WTC11 (cell line): ENCODE measurements at regions not wholly inside any gene's neighbourhood (a gene's known extent, or its start where the extent isn't known, plus 50 kb on each side); places are given as distances from the start of the nearest gene placed in this dataset.

Source experiments
- ATAC-seq: fragments of 200-7000 bp; cut with Tn5 transposase; 2 replicates; pipeline ENCODE4 v1.10.0; 2021; ENCODE audit warnings: mild to moderate bottlenecking, moderate library complexity
- CTCF ChIA-PET: fragments of 300-600 bp; sonication (Branson Sonifier 250); formaldehyde crosslinking; loops from one replicate; lab custom pipeline; 2021; ENCODE audit warnings: antibody characterized with exemption; lab: Charles Lee
- POLR2A ChIA-PET: fragments of 350-600 bp; sonication (Branson Sonifier 250); formaldehyde crosslinking; loops from one replicate; lab custom pipeline; 2021; ENCODE audit warnings: antibody characterized with exemption; lab: Charles Lee
- DNase-seq: peaks from one replicate; pipeline ENCODE4 v3.0.0; 2021; ENCODE audit warnings: low spot score
- H3K27ac Mint-ChIP-seq: 2 replicates; pipeline ENCODE4 v1.8.0; 2021; ENCODE audit warnings: mixed read lengths
- H3K27me3 Mint-ChIP-seq: 2 replicates; pipeline ENCODE4 v1.8.0; 2021; ENCODE audit warnings: low read depth, mild to moderate bottlenecking, moderate library complexity, mixed read lengths
- H3K36me3 Mint-ChIP-seq: 2 replicates; pipeline ENCODE4 v1.8.0; 2021; ENCODE audit warnings: mixed read lengths
- H3K4me1 Mint-ChIP-seq: 2 replicates; pipeline ENCODE4 v1.8.0; 2022; ENCODE audit warnings: mixed read lengths
- H3K4me3 Mint-ChIP-seq: 2 replicates; pipeline ENCODE4 v1.8.0; 2021; ENCODE audit warnings: mild to moderate bottlenecking, moderate library complexity, mixed read lengths
- H3K9me3 Mint-ChIP-seq: 2 replicates; pipeline ENCODE4 v1.8.0; 2021; ENCODE audit warnings: mixed read lengths
- ATF6 ChIP-seq: sonication (generic); formaldehyde crosslinking; IDR thresholded peaks from 2 replicates; pipeline ENCODE4 v1.8.1; 2023; ENCODE audit warnings: mild to moderate bottlenecking, missing genetic modification reagents
- CREB1 ChIP-seq: sonication (generic); formaldehyde crosslinking; IDR thresholded peaks from 2 replicates; pipeline ENCODE4 v1.8.0; 2023; ENCODE audit warnings: mild to moderate bottlenecking, missing genetic modification reagents
- FOXJ3 ChIP-seq: sonication (generic); formaldehyde crosslinking; IDR thresholded peaks from 2 replicates; pipeline ENCODE4 v1.9.0; 2021; ENCODE audit warnings: missing genetic modification reagents, mild to moderate bottlenecking, borderline replicate concordance
- FOXK1 ChIP-seq: sonication (generic); formaldehyde crosslinking; IDR thresholded peaks from 2 replicates; pipeline ENCODE4 v1.8.0; 2022; ENCODE audit warnings: mild to moderate bottlenecking, moderate library complexity, missing genetic modification reagents
- FOXP1 ChIP-seq: sonication (generic); formaldehyde crosslinking; IDR thresholded peaks from 2 replicates; pipeline ENCODE4 v1.8.0; 2022; ENCODE audit warnings: missing genetic modification reagents, mild to moderate bottlenecking, moderate library complexity, borderline replicate concordance
- GRHL2 ChIP-seq: fragments of 250-450 bp; sonication (Bioruptor Pico); IDR thresholded peaks from 2 replicates; pipeline ENCODE4 v1.8.0; 2022; ENCODE audit warnings: mild to moderate bottlenecking, moderate library complexity; ENCODE audit not compliant: insufficient replicate concordance, severe bottlenecking
- TCF7 ChIP-seq: sonication (generic); formaldehyde crosslinking; IDR thresholded peaks from 2 replicates; pipeline ENCODE4 v1.8.0; 2022; ENCODE audit warnings: mild to moderate bottlenecking, low read depth, missing genetic modification reagents, moderate library complexity
- ZBTB43 ChIP-seq: sonication (generic); formaldehyde crosslinking; IDR thresholded peaks from 2 replicates; pipeline ENCODE4 v1.8.1; 2023; ENCODE audit warnings: mild to moderate bottlenecking, missing genetic modification reagents
- ZMAT4 ChIP-seq: fragments of 250-450 bp; sonication (Bioruptor Pico); IDR thresholded peaks from 2 replicates; pipeline ENCODE4 v1.9.0; 2021; ENCODE audit warnings: mild to moderate bottlenecking
- ZNF317 ChIP-seq: sonication (generic); formaldehyde crosslinking; IDR thresholded peaks from 2 replicates; pipeline ENCODE4 v1.8.1; 2023; ENCODE audit warnings: low read depth, mild to moderate bottlenecking, moderate library complexity, missing genetic modification reagents, borderline replicate concordance
- ZNF512 ChIP-seq: sonication (generic); formaldehyde crosslinking; IDR thresholded peaks from 2 replicates; pipeline ENCODE4 v1.8.1; 2022; ENCODE audit warnings: missing genetic modification reagents, borderline replicate concordance
- ZSCAN18 ChIP-seq: fragments of 250-450 bp; sonication (Bioruptor Pico); IDR thresholded peaks from 2 replicates; pipeline ENCODE4 v2.1.2; 2022; ENCODE audit warnings: mild to moderate bottlenecking, moderate library complexity
- TF ChIP-seq, protein P1 (sequence below): fragments of 250-450 bp; sonication (Bioruptor Pico); IDR thresholded peaks from 2 replicates; pipeline ENCODE4 v1.8.0; 2021; ENCODE audit warnings: mild to moderate bottlenecking
- TF ChIP-seq, protein P2 (sequence below): sonication (generic); formaldehyde crosslinking; IDR thresholded peaks from 2 replicates; pipeline ENCODE4 v1.8.1; 2023; ENCODE audit warnings: mild to moderate bottlenecking, missing genetic modification reagents, moderate library complexity

DNA sequence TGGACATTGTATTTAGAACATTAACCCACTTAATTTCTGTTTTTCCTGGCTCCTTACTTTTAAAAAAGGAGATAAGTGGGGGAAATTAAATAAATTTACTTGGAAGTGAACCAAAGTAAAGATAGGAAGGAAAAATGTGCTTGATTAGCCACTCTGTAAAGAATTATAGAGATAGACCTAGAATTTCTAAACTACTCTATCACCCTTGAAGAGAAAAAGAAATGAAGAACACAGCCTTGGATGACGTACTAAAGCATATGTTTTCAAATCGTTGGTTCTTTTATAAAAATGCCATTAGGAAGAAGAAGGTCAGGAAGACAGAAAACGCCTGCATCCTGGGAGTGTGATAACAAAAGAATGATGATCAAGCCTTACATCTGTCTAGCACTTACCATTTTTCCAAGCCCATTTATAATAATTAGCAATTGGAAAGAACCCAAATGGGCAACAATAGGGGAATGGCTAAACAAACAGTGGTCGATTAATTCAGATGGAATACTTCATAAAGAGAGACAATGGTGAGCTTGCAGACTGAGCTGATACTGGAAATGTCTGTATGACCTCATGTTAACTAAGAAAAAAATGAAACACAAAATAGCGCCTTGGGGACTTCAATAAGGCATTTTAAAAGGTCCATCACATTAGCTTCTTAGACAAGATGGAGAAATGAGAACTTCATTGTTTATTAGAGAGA lies 81.0 kb upstream of the LRRC55 start:
- TF ChIP-seq TCF7 (CRISPR knock-in tag): no peak
- no peak for TF ChIP-seq ZNF317
- TF ChIP-seq FOXJ3: no peak
- no peak for TF ChIP-seq CREB1 (CRISPR knock-in tag)
- no peak for TF ChIP-seq ZNF512 (CRISPR knock-in tag)
- ChIA-PET CTCF (interaction anchor here (1.0 to 1.9 kb wide), 4 partner anchors 44 to 260 kb away, joined by 3 to 8 read pairs (median 5); no protein-coding TSS in a partner anchor), POLR2A (no interaction called here)
- H3K9me3 Mint-ChIP-seq: peaks cover 22% of the 10 kb centered on the region
- peaks cover 7% of the 10 kb centered on the region; the same call in 1 of the 2 replicates for H3K27me3 Mint-ChIP-seq
- ATAC-seq (no peak), DNase-seq (no peak)
- H3K27ac Mint-ChIP-seq: no peak overlapping the region
- no peak overlapping the region for H3K4me3 Mint-ChIP-seq
- no peaks in the 10 kb centered on the region for H3K36me3 Mint-ChIP-seq
- H3K4me1 Mint-ChIP-seq: peaks cover 6% of the 10 kb centered on the region

- no peak for ATAC-seq
- POLR2A ChIA-PET: no interaction called here
- TF ChIP-seq ZBTB43 (no peak), GRHL2 (CRISPR knock-in tag) (no peak), FOXP1 (CRISPR knock-in tag) (no peak)
- TF ChIP-seq, protein P1, sequence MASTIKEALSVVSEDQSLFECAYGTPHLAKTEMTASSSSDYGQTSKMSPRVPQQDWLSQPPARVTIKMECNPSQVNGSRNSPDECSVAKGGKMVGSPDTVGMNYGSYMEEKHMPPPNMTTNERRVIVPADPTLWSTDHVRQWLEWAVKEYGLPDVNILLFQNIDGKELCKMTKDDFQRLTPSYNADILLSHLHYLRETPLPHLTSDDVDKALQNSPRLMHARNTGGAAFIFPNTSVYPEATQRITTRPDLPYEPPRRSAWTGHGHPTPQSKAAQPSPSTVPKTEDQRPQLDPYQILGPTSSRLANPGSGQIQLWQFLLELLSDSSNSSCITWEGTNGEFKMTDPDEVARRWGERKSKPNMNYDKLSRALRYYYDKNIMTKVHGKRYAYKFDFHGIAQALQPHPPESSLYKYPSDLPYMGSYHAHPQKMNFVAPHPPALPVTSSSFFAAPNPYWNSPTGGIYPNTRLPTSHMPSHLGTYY (CRISPR knock-in tag): no peak
- TF ChIP-seq, protein P2, sequence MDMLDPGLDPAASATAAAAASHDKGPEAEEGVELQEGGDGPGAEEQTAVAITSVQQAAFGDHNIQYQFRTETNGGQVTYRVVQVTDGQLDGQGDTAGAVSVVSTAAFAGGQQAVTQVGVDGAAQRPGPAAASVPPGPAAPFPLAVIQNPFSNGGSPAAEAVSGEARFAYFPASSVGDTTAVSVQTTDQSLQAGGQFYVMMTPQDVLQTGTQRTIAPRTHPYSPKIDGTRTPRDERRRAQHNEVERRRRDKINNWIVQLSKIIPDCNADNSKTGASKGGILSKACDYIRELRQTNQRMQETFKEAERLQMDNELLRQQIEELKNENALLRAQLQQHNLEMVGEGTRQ (CRISPR knock-in tag): no peak
- Mint-ChIP-seq H3K27me3 (peaks cover 7% of the 10 kb centered on the region; the same call in 1 of the 2 replicates), H3K4me1 (peaks cover 6% of the 10 kb centered on the region), H3K4me3 (no peak overlapping the region), H3K36me3 (no peaks in the 10 kb centered on the region), H3K27ac (no peak overlapping the region), H3K9me3 (peaks cover 24% of the 10 kb centered on the region)
- DNase-seq: no peak
- CTCF ChIA-PET: interaction anchor here (0.8 to 1.7 kb wide), 4 partner anchors 12 to 263 kb away, joined by 3 to 7 read pairs (median 5); no protein-coding TSS in a partner anchor
Observed at GRCh38 chr11:57103899-57104605, 77.7 kb upstream of the LRRC55 start.

GRCh38 chr11:57109331-57109730 lies 72.4 kb upstream of the LRRC55 start:
- ATAC-seq (no peak), DNase-seq (no peak)
- ChIA-PET CTCF (interaction anchor here (1.0 kb wide), 2 partner anchors 140 kb away, joined by 3 read pairs; no protein-coding TSS in a partner anchor), POLR2A (no interaction called here)
- Mint-ChIP-seq H3K27ac (no peak overlapping the region), H3K4me1 (no peaks in the 10 kb centered on the region), H3K4me3 (no peak overlapping the region), H3K36me3 (no peaks in the 10 kb centered on the region), H3K27me3 (no peaks in the 10 kb centered on the region), H3K9me3 (peaks cover 11% of the 10 kb centered on the region)
- TF ChIP-seq ATF6 (CRISPR knock-in tag) (no peak), ZSCAN18 (no peak), ZMAT4 (no peak), FOXK1 (CRISPR knock-in tag) (no peak)
